BE2C (cell line): ENCODE measurements at regions not wholly inside any gene's neighbourhood (a gene's known extent, or its start where the extent isn't known, plus 50 kb on each side); places are given as distances from the start of the nearest gene placed in this dataset.

Experiments
- DNase-seq: peaks from one replicate; pipeline ENCODE4 v3.0.0-alpha.2; 2020
- H3K27me3 ChIP-seq: fragments of 250-450 bp; sonication (Bioruptor Pico); 2 replicates; pipeline ENCODE4 v1.5.1; 2020; ENCODE audit warnings: mild to moderate bottlenecking
- H3K36me3 ChIP-seq: fragments of 250-450 bp; sonication (Bioruptor Pico); 2 replicates; pipeline ENCODE4 v1.5.1; 2020; ENCODE audit warnings: mild to moderate bottlenecking
- H3K4me1 ChIP-seq: fragments of 250-450 bp; sonication (Bioruptor Pico); 2 replicates; pipeline ENCODE4 v1.5.1; 2020
- H3K4me3 ChIP-seq: 2 replicates; pipeline ENCODE4 v1.5.1; 2011; ENCODE audit warnings: low read depth, low read length
- H3K9me3 ChIP-seq: fragments of 250-450 bp; sonication (Bioruptor Pico); 2 replicates; pipeline ENCODE4 v1.5.1; 2020
- CTCF ChIP-seq: IDR thresholded peaks from 2 replicates; pipeline ENCODE4 v1.5.1; 2012; ENCODE audit warnings: mild to moderate bottlenecking, low read depth, low read length

- H3K4me3 ChIP-seq = no peak overlapping the region
- H3K9me3 ChIP-seq = no peaks in the 10 kb centered on the region; the same call in 1 of the 2 replicates
- H3K27me3 ChIP-seq = no peaks in the 10 kb centered on the region
- H3K36me3 ChIP-seq = no peaks in the 10 kb centered on the region
- H3K4me1 ChIP-seq = peaks cover 8% of the 10 kb centered on the region
- TF ChIP-seq CTCF = no peak
- DNase-seq = no peak
These were observed 129.1 kb upstream of the SHB start for GRCh38 chr9:38198140-38198539.

- no peak for DNase-seq
- peaks cover 8% of the 10 kb centered on the region for H3K4me1 ChIP-seq
These were observed 127.7 kb upstream of the SHB start for GRCh38 chr9:38196714-38197113.

GRCh38 chr9:38195737-38196161 lies 126.7 kb upstream of the SHB start:
- no peak for TF ChIP-seq CTCF
- Histone ChIP-seq H3K9me3 (no peaks in the 10 kb centered on the region), H3K4me1 (peaks cover 6% of the 10 kb centered on the region), H3K4me3 (no peak overlapping the region), H3K27me3 (no peaks in the 10 kb centered on the region), H3K36me3 (no peaks in the 10 kb centered on the region)
- no peak for DNase-seq

More at GRCh38 chr9:38196714-38197113, 127.7 kb upstream of the SHB start:
- Histone ChIP-seq H3K36me3 (no peaks in the 10 kb centered on the region), H3K27me3 (no peaks in the 10 kb centered on the region), H3K9me3 (no peaks in the 10 kb centered on the region; the same call in 1 of the 2 replicates), H3K4me3 (no peak overlapping the region)
- TF ChIP-seq CTCF = no peak

- Histone ChIP-seq H3K9me3 (no peaks in the 10 kb centered on the region), H3K4me3 (no peak overlapping the region), H3K27me3 (no peaks in the 10 kb centered on the region), H3K4me1 (no peaks in the 10 kb centered on the region), H3K36me3 (no peaks in the 10 kb centered on the region)
- no peak for TF ChIP-seq CTCF
- no peak for DNase-seq
These were observed 125.8 kb upstream of the SHB start for GRCh38 chr9:38194870-38195269.

- Histone ChIP-seq H3K36me3 (no peaks in the 10 kb centered on the region), H3K4me3 (no peak overlapping the region), H3K27me3 (no peaks in the 10 kb centered on the region), H3K4me1 (no peaks in the 10 kb centered on the region), H3K9me3 (no peaks in the 10 kb centered on the region)
- DNase-seq = no peak
- no peak for TF ChIP-seq CTCF
These were observed 123.8 kb upstream of the SHB start for GRCh38 chr9:38192731-38193265.

GRCh38 chr9:38186404-38187115 lies 117.5 kb upstream of the SHB start:
- no peak for DNase-seq
- TF ChIP-seq CTCF = no peak
- no peaks in the 10 kb centered on the region for H3K36me3 ChIP-seq
- peaks cover 8% of the 10 kb centered on the region for H3K4me1 ChIP-seq
- H3K27me3 ChIP-seq = no peaks in the 10 kb centered on the region
- H3K4me3 ChIP-seq = no peak overlapping the region
- no peaks in the 10 kb centered on the region for H3K9me3 ChIP-seq
